ENCODE measurements at regions not wholly inside any gene's neighbourhood (a gene's known extent, or its start where the extent isn't known, plus 50 kb on each side); places are given as distances from the start of the nearest gene placed in this dataset.

GRCh38 chr2:2671826-2672225 lies 340.8 kb upstream of the MYT1L start:
- H2AFZ ChIP-seq (ENCODE audit: control insufficient read depth, low read depth, low read length), result no peak overlapping the region
- no peak overlapping the region for H3K27ac ChIP-seq (ENCODE audit: control insufficient read depth, insufficient read depth)
- 29% methylated on average over 6 of the region's 6 CpGs for WGBS (ENCODE audit: insufficient coverage, insufficient replicate concordance, low lambda C conversion rate, missing lambda C conversion rate)
- H3K79me2 ChIP-seq (ENCODE audit: control insufficient read depth, insufficient read depth, low read length), result no peaks in the 10 kb centered on the region
- H3K9ac ChIP-seq (ENCODE audit: control insufficient read depth, insufficient read depth, low read length), result no peak overlapping the region
- no peaks in the 10 kb centered on the region for H3K36me3 ChIP-seq (ENCODE audit: control insufficient read depth in 2 of 2, insufficient read depth in 2 of 2, low read length in 1 of 2)
- no peak overlapping the region for H3K4me2 ChIP-seq (ENCODE audit: control insufficient read depth, insufficient read depth)
- no peaks in the 10 kb centered on the region for H3K9me3 ChIP-seq (replicated peaks; ENCODE audit: control insufficient read depth, insufficient read depth, low read length)
- BruUV-seq (replicated peaks), result no TSS peak
- FAIRE-seq, result no peak
- no peak for TF ChIP-seq TCF12 (IDR thresholded peaks at IDR 0.05; ENCODE audit: low read depth, low read length)
- intact Hi-C loops (cut with micrococcal nuclease; ENCODE audit: unreplicated experiment), result no loop called here
- H3K4me1 ChIP-seq (ENCODE audit: control insufficient read depth, insufficient read depth, low read length), result no peaks in the 10 kb centered on the region
- no peaks in the 10 kb centered on the region; a peak in 1 of 4 replicates for H3K27me3 ChIP-seq (replicated peaks in 1 of 2; ENCODE audit: control insufficient read depth in 2 of 2, insufficient read depth in 2 of 2, low read length in 1 of 2)
- no peak overlapping the region for H3K4me3 ChIP-seq
- no peak for ATAC-seq
- H4K20me1 ChIP-seq (ENCODE audit: control insufficient read depth, insufficient read depth), result no peaks in the 10 kb centered on the region
- CTCF ChIA-PET, result no interaction called here
- in situ Hi-C loops (cut with MboI), result no loop called here
- RAD21 ChIA-PET (ENCODE audit: unreplicated experiment), result no interaction called here
- POLR2A ChIA-PET, result no interaction called here
- SMC1A ChIA-PET (ENCODE audit: uncharacterized antibody, unreplicated experiment), result no interaction called here
- DNase-seq (ENCODE audit: low read depth, low spot score), result no peak

- BruUV-seq (replicated peaks), result no TSS peak
- Histone ChIP-seq H3K79me2 (ENCODE audit: control insufficient read depth, insufficient read depth, low read length) (no peaks in the 10 kb centered on the region), H2AFZ (ENCODE audit: control insufficient read depth, low read depth, low read length) (no peak overlapping the region), H3K4me2 (ENCODE audit: control insufficient read depth, insufficient read depth) (no peak overlapping the region), H3K27ac (ENCODE audit: control insufficient read depth, insufficient read depth) (no peak overlapping the region), H3K4me3 (no peak overlapping the region), H3K27me3 (replicated peaks in 1 of 2; ENCODE audit: control insufficient read depth in 2 of 2, insufficient read depth in 2 of 2, low read length in 1 of 2) (no peaks in the 10 kb centered on the region; a peak in 1 of 4 replicates), H3K9ac (ENCODE audit: control insufficient read depth, insufficient read depth, low read length) (no peak overlapping the region), H3K9me3 (replicated peaks; ENCODE audit: control insufficient read depth, insufficient read depth, low read length) (no peaks in the 10 kb centered on the region), H4K20me1 (ENCODE audit: control insufficient read depth, insufficient read depth) (no peaks in the 10 kb centered on the region), H3K36me3 (ENCODE audit: control insufficient read depth in 2 of 2, insufficient read depth in 2 of 2, low read length in 1 of 2) (no peaks in the 10 kb centered on the region), H3K4me1 (ENCODE audit: control insufficient read depth, insufficient read depth, low read length) (no peaks in the 10 kb centered on the region)
- no peak for TF ChIP-seq IKZF1 (conservative IDR thresholded peaks at IDR 0.05)
- TF ChIP-seq EGR1 (IDR thresholded peaks at IDR 0.05; ENCODE audit: borderline replicate concordance in 1 of 2, low read depth in 2 of 2, low read length in 2 of 2), result no peak
- TF ChIP-seq ZNF274 (IDR thresholded peaks at IDR 0.05; ENCODE audit: insufficient read depth, insufficient read length), result no peak
- no peak for TF ChIP-seq SKIL (IDR thresholded peaks at IDR 0.05; ENCODE audit: low read depth, poor library complexity, severe bottlenecking)
- TF ChIP-seq EED (IDR thresholded peaks at IDR 0.05; ENCODE audit: low read depth), result no peak
- no peak for TF ChIP-seq POU2F2 (IDR thresholded peaks at IDR 0.05; ENCODE audit: borderline replicate concordance, low read depth, low read length)
- 35% methylated on average over 15 of the region's 16 CpGs for WGBS (ENCODE audit: insufficient coverage, insufficient replicate concordance, low lambda C conversion rate, missing lambda C conversion rate)
- SMC1A ChIA-PET (ENCODE audit: uncharacterized antibody, unreplicated experiment), result no interaction called here
- DNase-seq (ENCODE audit: low read depth, low spot score) (no peak), FAIRE-seq (no peak), ATAC-seq (no peak)
- POLR2A ChIA-PET, result interaction anchor here (0.6 kb wide), 1 partner anchor 103 kb away, joined by 6 read pairs; no protein-coding TSS in a partner anchor
- RAD21 ChIA-PET (ENCODE audit: unreplicated experiment), result no interaction called here
- in situ Hi-C loops (cut with MboI), result no loop called here
- CTCF ChIA-PET, result no interaction called here
- intact Hi-C loops (cut with micrococcal nuclease; ENCODE audit: unreplicated experiment), result no loop called here
Measured at GRCh38 chr2:2669316-2669715, 338.2 kb upstream of the MYT1L start.

All from GM12878 (cell line).